Keratinocyte (primary cell): ENCODE measurements at regions not wholly inside any gene's neighbourhood (a gene's known extent, or its start where the extent isn't known, plus 50 kb on each side); places are given as distances from the start of the nearest gene placed in this dataset.
A peak's percentile ranks its signal among the peaks of the same experiment; 100 is the strongest.

Experiments
- DNase-seq: peaks from one replicate; pipeline ENCODE4 v3.0.0-alpha.2; 2011; ENCODE audit warnings: low read depth, missing footprints, low spot score
- FAIRE-seq: peaks from 2 replicates; lab custom pipeline; 2011; peaks lifted over from hg19 to GRCh38; lab: Jason Lieb, UNC
- H2AFZ ChIP-seq: 2 replicates; pipeline ENCODE4 v1.6.0; 2012; ENCODE audit warnings: low read length, control low read depth, inconsistent platforms; ENCODE audit not compliant: control insufficient read depth
- H3K27ac ChIP-seq: 2 replicates; pipeline ENCODE4 v1.5.1; 2011; ENCODE audit warnings: low read length; ENCODE audit not compliant: control insufficient read depth, insufficient read depth
- H3K27me3 ChIP-seq: 3 replicates; pipeline ENCODE4 v1.6.0; 2011; ENCODE audit warnings: low read length; ENCODE audit not compliant: control insufficient read depth, insufficient read depth; ENCODE audit errors: extremely low read depth
- H3K36me3 ChIP-seq, 2 experiments: 2 replicates in 1 of 2; 3 replicates in 1 of 2; pipeline ENCODE4 v1.5.1; 2011; ENCODE audit warnings: low read length in 2 of 2, mild to moderate bottlenecking in 1 of 2; ENCODE audit not compliant: control insufficient read depth in 2 of 2, insufficient read depth in 2 of 2; ENCODE audit errors: extremely low read depth in 1 of 2
- H3K4me1 ChIP-seq: 3 replicates; pipeline ENCODE4 v1.5.1; 2011; ENCODE audit warnings: low read length; ENCODE audit not compliant: control insufficient read depth, insufficient read depth; ENCODE audit errors: extremely low read depth
- H3K4me2 ChIP-seq: 3 replicates; pipeline ENCODE4 v1.6.0; 2011; ENCODE audit warnings: low read depth, low read length; ENCODE audit not compliant: control insufficient read depth, insufficient read depth; ENCODE audit errors: extremely low read depth
- H3K4me3 ChIP-seq, 3 experiments: fragments of 200-600 bp in 1 of 3; sonication (generic) in 1 of 3; 2 replicates in 2 of 3; 3 replicates in 1 of 3; pipeline ENCODE4 v1.5.1; 2011 to 2016; ENCODE audit warnings: low read length in 3 of 3, mild to moderate bottlenecking in 3 of 3, control low read depth in 2 of 3, inconsistent platforms in 1 of 3, low read depth in 1 of 3, mixed read lengths in 1 of 3, mixed run types in 1 of 3, moderate library complexity in 1 of 3; ENCODE audit not compliant: control insufficient read depth in 2 of 3, insufficient read depth in 2 of 3; ENCODE audit errors: extremely low read depth in 1 of 3
- H3K79me2 ChIP-seq: 2 replicates; pipeline ENCODE4 v1.6.0; 2012; ENCODE audit warnings: low read length; ENCODE audit not compliant: control insufficient read depth, insufficient read depth
- H3K9ac ChIP-seq: 3 replicates; pipeline ENCODE4 v1.6.0; 2011; ENCODE audit warnings: low read length; ENCODE audit not compliant: control insufficient read depth, insufficient read depth; ENCODE audit errors: extremely low read depth
- H3K9me1 ChIP-seq: 3 replicates; pipeline ENCODE4 v1.6.0; 2011; ENCODE audit warnings: low read length; ENCODE audit not compliant: control insufficient read depth, insufficient read depth; ENCODE audit errors: extremely low read depth
- H3K9me3 ChIP-seq: 2 replicates; pipeline ENCODE4 v1.5.1; 2012; ENCODE audit warnings: low read depth, low read length; ENCODE audit not compliant: control insufficient read depth
- H4K20me1 ChIP-seq: 3 replicates; pipeline ENCODE4 v1.6.0; 2011; ENCODE audit warnings: low read length; ENCODE audit not compliant: control insufficient read depth, insufficient read depth; ENCODE audit errors: extremely low read depth
- EZH2 ChIP-seq: IDR thresholded peaks from one replicate; pipeline ENCODE4 v1.6.1; 2012; ENCODE audit warnings: inconsistent platforms, mild to moderate bottlenecking, low read length, moderate library complexity
- dilution Hi-C: fragments of 300-500 bp; cut with MboI; formaldehyde crosslinking; loops from one replicate; pipeline ENCODE4 v1.7.0; 2020; ENCODE audit warnings: low sequenced_read_pairs; ENCODE audit not compliant: extremely low pct_ligation_motif_present
- TF ChIP-seq, protein P1 (sequence below), 3 experiments: IDR thresholded peaks in 1 of 3; conservative IDR thresholded peaks in 1 of 3; optimal IDR thresholded peaks in 1 of 3; 2 replicates in 2 of 3; 3 replicates in 1 of 3; pipeline versions ENCODE3 to v1.5.1; 2011; ENCODE audit warnings: low read length in 3 of 3, mild to moderate bottlenecking in 3 of 3, moderate library complexity in 2 of 3, control low read depth in 1 of 3, inconsistent platforms in 1 of 3; ENCODE audit not compliant: insufficient read depth in 2 of 3; ENCODE audit errors: extremely low read depth in 1 of 3

DNA sequence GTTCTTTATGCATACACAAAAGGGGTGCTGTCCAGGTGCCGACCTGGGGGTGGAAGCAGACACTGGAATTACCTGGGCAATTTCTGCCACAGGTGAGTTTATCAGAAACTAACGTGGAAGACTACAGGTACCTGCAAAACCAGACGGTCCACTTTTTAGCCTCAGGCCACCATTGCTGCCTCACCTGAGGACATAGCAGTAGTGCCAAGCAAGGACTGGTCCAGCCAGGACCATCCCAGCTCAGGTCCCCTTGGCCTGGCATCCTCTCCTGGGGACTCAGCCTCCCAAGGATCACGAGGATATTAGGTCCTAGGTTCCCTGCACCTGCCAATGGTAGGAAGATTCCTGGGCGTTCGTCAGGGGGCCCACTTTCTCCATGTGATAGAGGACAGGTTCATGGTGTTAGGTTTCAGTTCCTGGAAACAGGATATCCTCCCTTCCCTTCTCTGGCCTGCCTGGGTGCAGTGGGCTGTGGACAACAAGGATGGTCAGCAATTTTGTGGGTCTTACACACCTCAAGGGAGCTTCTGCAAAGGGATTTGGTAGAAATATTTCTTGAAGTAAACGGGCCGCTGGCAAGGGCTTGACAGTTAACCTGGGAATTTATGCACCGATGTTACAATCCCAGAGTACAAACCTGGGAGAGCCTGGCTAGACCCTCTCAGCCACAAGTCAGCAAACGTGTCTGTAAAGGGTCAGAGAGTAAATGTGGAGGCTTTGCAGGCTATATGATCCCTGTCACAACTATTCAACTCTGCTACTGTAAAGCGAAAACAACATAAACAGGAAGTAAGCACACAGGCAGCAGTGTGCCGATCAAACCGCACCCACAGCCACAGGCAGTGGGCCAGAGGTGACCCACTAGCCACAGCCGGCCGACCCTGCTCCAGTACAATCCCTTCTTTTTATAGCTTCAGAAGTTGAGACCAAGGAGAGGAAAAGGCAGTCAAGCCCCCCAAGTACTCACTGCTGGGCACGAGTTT is 71.4 kb upstream of the RAB4A start:
- H3K36me3 ChIP-seq: no peaks in the 10 kb centered on the region
- peak overlapping the region; percentile 26 for H2AFZ ChIP-seq

GRCh38 chr1:229203030-229203751 is 67.7 kb upstream of the RAB4A start:
- Histone ChIP-seq H2AFZ (no peak overlapping the region), H3K27ac (no peak overlapping the region), H3K79me2 (no peaks in the 10 kb centered on the region), H3K4me2 (no peak overlapping the region), H4K20me1 (no peaks in the 10 kb centered on the region), H3K4me3 (no peak overlapping the region), H3K27me3 (peaks cover 20% of the 10 kb centered on the region), H3K9me3 (no peaks in the 10 kb centered on the region), H3K9ac (no peak overlapping the region), H3K36me3 (no peaks in the 10 kb centered on the region), H3K9me1 (no peaks in the 10 kb centered on the region), H3K4me1 (peaks cover 7% of the 10 kb centered on the region)
- DNase-seq: no peak
- dilution Hi-C loops: no loop called here
- TF ChIP-seq, protein P1, sequence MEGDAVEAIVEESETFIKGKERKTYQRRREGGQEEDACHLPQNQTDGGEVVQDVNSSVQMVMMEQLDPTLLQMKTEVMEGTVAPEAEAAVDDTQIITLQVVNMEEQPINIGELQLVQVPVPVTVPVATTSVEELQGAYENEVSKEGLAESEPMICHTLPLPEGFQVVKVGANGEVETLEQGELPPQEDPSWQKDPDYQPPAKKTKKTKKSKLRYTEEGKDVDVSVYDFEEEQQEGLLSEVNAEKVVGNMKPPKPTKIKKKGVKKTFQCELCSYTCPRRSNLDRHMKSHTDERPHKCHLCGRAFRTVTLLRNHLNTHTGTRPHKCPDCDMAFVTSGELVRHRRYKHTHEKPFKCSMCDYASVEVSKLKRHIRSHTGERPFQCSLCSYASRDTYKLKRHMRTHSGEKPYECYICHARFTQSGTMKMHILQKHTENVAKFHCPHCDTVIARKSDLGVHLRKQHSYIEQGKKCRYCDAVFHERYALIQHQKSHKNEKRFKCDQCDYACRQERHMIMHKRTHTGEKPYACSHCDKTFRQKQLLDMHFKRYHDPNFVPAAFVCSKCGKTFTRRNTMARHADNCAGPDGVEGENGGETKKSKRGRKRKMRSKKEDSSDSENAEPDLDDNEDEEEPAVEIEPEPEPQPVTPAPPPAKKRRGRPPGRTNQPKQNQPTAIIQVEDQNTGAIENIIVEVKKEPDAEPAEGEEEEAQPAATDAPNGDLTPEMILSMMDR (optimal IDR thresholded peaks at IDR 0.05 in 1 of 3, IDR thresholded peaks at IDR 0.05 in 1 of 3, conservative IDR thresholded peaks at IDR 0.05 in 1 of 3; ENCODE audit: extremely low read depth in 1 of 3, insufficient read depth in 2 of 3, low read length in 3 of 3): no peak
- no peak for TF ChIP-seq EZH2
- no peak for FAIRE-seq

More for the DNA sequence above, 71.4 kb upstream of the RAB4A start:
- no peaks in the 10 kb centered on the region for H3K9me1 ChIP-seq
- H3K9ac ChIP-seq: no peak overlapping the region
- peaks cover 7% of the 10 kb centered on the region for H3K4me1 ChIP-seq
- dilution Hi-C loops: no loop called here
- peak overlapping the region; percentile 48 for H3K4me2 ChIP-seq
- FAIRE-seq: no peak
- H3K79me2 ChIP-seq: no peaks in the 10 kb centered on the region
- H3K27me3 ChIP-seq: peaks cover 5% of the 10 kb centered on the region
- H3K9me3 ChIP-seq: no peaks in the 10 kb centered on the region
- no peaks in the 10 kb centered on the region for H4K20me1 ChIP-seq
- H3K4me3 ChIP-seq: no peak overlapping the region
- TF ChIP-seq EZH2: no peak
- TF ChIP-seq, protein P1 (optimal IDR thresholded peaks at IDR 0.05 in 1 of 3, IDR thresholded peaks at IDR 0.05 in 1 of 3, conservative IDR thresholded peaks at IDR 0.05 in 1 of 3; ENCODE audit: extremely low read depth in 1 of 3, insufficient read depth in 2 of 3, low read length in 3 of 3): no peak
- no peak for DNase-seq
- no peak overlapping the region for H3K27ac ChIP-seq
